ENCODE measurements at regions not wholly inside any gene's neighbourhood (a gene's known extent, or its start where the extent isn't known, plus 50 kb on each side); places are given as distances from the start of the nearest gene placed in this dataset.
"Not testable (repeated sequence)": the region's sequence is repeated elsewhere in the genome, so short reads cannot be mapped to it uniquely, and the experiment has no call there.

DNA sequence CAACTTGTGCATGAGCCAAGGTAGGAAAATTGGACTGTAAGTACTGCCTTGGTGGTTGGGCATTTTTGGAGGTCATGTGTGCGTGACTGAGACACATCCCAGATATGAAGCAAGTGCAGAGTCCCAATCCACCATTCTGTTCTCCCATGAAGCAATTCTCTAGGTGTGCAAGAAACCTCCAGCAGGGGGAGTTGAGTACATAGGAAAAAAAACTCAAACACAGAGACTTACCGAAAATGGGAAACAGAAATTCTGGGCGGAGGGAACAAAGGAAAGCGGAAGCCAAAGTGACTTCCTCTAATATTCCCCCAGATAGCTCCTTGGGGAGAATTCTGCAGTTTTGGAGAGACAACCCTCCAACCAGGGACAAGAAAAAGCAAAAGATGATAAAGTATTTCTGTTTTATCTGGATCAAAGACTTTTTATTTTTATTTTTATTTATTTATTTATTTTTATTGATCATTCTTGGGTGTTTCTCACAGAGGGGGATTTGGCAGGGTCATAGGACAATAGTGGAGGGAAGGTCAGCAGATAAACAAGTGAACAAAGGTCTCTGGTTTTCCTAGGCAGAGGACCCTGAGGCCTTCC is 76.9 kb downstream of the APOBEC1 start:
- TF ChIP-seq, protein P1, sequence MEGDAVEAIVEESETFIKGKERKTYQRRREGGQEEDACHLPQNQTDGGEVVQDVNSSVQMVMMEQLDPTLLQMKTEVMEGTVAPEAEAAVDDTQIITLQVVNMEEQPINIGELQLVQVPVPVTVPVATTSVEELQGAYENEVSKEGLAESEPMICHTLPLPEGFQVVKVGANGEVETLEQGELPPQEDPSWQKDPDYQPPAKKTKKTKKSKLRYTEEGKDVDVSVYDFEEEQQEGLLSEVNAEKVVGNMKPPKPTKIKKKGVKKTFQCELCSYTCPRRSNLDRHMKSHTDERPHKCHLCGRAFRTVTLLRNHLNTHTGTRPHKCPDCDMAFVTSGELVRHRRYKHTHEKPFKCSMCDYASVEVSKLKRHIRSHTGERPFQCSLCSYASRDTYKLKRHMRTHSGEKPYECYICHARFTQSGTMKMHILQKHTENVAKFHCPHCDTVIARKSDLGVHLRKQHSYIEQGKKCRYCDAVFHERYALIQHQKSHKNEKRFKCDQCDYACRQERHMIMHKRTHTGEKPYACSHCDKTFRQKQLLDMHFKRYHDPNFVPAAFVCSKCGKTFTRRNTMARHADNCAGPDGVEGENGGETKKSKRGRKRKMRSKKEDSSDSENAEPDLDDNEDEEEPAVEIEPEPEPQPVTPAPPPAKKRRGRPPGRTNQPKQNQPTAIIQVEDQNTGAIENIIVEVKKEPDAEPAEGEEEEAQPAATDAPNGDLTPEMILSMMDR (IDR thresholded peaks at IDR 0.05) = peak; percentile 59 to 82 (median 77)
- TF ChIP-seq POLR2A (IDR thresholded peaks at IDR 0.05) = not testable (repeated sequence)

All from testis (tissue), 2 donors.